ENCODE measurements at regions not wholly inside any gene's neighbourhood (a gene's known extent, or its start where the extent isn't known, plus 50 kb on each side); places are given as distances from the start of the nearest gene placed in this dataset.

DNA sequence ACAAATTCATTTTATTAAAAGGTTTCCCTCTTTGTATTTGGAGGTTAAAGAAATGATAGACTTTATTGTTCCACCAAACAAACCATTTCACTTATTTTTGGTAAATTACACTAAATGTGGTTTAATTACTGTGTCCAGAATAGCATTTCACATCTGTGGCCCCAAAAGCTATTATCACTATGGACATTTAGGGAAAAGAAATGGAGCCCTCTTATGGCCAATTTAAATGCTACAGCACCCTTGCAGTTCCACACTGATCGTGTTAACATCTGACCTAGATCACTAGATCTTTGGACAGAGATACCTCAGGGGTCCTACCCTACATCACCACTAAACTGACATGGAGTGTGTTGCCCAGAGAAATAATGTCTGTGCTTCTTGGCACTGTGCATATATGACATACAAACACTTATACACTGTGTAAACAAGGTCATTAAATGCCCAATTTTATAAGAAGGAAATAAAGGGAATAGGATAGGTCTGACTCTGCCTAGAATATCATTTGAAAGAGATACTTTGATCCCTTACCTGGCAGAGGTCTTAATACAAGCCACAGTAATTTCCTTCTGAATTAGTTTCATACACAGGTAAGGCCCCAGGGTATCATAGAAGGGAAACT, 163.9 kb downstream of the KDR start:
- WGBS (ENCODE audit: insufficient coverage) = 14% methylated on average over 1 of the region's 1 CpG

DNA sequence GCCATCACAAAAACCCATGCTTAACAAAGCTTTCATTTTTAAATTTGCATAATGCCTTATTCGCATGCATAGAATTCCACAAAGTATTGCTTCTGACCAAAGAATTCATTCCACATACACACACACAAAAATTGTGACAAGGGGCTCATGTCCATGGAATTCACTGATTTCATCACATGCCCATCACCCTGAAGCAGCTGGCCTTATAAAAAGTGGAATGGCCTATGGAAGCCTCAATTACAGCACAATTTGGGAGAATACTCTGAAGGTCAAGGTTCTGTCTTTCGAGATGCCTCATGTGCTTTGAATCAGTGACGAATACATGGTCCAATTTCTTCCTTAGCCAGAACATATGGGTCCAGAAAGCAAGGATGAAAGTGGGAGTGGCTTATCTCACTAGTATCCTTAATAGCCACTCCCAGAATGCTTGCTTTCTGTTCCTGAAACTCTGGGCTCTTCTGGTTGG, 165.7 kb downstream of the KDR start:
- Mint-ChIP-seq H3K36me3 (no peaks in the 10 kb centered on the region), H3K27me3 (ENCODE audit: low read depth in 3 of 3) (no peaks in the 10 kb centered on the region), H3K9me3 (no peaks in the 10 kb centered on the region), H3K27ac (no peak overlapping the region), H3K4me3 (no peak overlapping the region), H3K4me1 (no peaks in the 10 kb centered on the region)
- intact Hi-C loops (cut with micrococcal nuclease) = no loop called here
- TF ChIP-seq, protein P1, sequence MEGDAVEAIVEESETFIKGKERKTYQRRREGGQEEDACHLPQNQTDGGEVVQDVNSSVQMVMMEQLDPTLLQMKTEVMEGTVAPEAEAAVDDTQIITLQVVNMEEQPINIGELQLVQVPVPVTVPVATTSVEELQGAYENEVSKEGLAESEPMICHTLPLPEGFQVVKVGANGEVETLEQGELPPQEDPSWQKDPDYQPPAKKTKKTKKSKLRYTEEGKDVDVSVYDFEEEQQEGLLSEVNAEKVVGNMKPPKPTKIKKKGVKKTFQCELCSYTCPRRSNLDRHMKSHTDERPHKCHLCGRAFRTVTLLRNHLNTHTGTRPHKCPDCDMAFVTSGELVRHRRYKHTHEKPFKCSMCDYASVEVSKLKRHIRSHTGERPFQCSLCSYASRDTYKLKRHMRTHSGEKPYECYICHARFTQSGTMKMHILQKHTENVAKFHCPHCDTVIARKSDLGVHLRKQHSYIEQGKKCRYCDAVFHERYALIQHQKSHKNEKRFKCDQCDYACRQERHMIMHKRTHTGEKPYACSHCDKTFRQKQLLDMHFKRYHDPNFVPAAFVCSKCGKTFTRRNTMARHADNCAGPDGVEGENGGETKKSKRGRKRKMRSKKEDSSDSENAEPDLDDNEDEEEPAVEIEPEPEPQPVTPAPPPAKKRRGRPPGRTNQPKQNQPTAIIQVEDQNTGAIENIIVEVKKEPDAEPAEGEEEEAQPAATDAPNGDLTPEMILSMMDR (IDR thresholded peaks at IDR 0.05) = no peak
- Histone ChIP-seq H3K27ac (ENCODE audit: low read depth in 1 of 2, low read length in 2 of 2) (no peak overlapping the region), H2AFZ (ENCODE audit: insufficient read depth, low read depth, low read length, poor library complexity, severe bottlenecking) (no peak overlapping the region), H3K36me3 (replicated peaks in 1 of 2; ENCODE audit: control insufficient read depth in 1 of 2, insufficient read depth in 2 of 2, low read length in 2 of 2) (no peaks in the 10 kb centered on the region), H3K4me2 (replicated peaks; ENCODE audit: extremely low read depth, low read length, poor library complexity, severe bottlenecking) (no peak overlapping the region), H3K79me2 (ENCODE audit: insufficient read depth, low read length) (no peaks in the 10 kb centered on the region), H3K9ac (ENCODE audit: insufficient read depth, low read length, poor library complexity, severe bottlenecking) (no peak overlapping the region), H3K9me3 (replicated peaks in 1 of 2; ENCODE audit: control insufficient read depth in 1 of 2, insufficient read depth in 1 of 2, low read length in 2 of 2) (no peaks in the 10 kb centered on the region), H4K20me1 (ENCODE audit: insufficient read depth, low read length) (no peaks in the 10 kb centered on the region), H3K4me1 (ENCODE audit: control insufficient read depth in 1 of 2, insufficient read depth in 2 of 2, low read length in 2 of 2) (no peaks in the 10 kb centered on the region), H3K4me3 (replicated peaks in 1 of 3; ENCODE audit: low read depth in 2 of 3, low read length in 3 of 3) (no peak overlapping the region), H3K27me3 (ENCODE audit: control insufficient read depth in 2 of 2, insufficient read depth in 2 of 2, low read length in 2 of 2) (no peaks in the 10 kb centered on the region)
- no peak for DNase-seq
- 100% methylated on average over 1 of the region's 3 CpGs for WGBS (ENCODE audit: insufficient coverage)

More for the DNA sequence above, 163.9 kb downstream of the KDR start:
- H3K27ac ChIP-seq (ENCODE audit: low read depth in 1 of 2, low read length in 2 of 2) = no peak overlapping the region
- intact Hi-C loops (cut with micrococcal nuclease) = no loop called here
- no peak overlapping the region for H3K4me3 Mint-ChIP-seq
- H3K27me3 Mint-ChIP-seq (ENCODE audit: low read depth in 3 of 3) = no peaks in the 10 kb centered on the region
- no peaks in the 10 kb centered on the region for H3K79me2 ChIP-seq (ENCODE audit: insufficient read depth, low read length)
- H3K9me3 Mint-ChIP-seq = peaks cover 0 to 7% (median 6%) of the 10 kb centered on the region in 7 donors
- H3K36me3 Mint-ChIP-seq = no peaks in the 10 kb centered on the region
- DNase-seq = peak in 1 of 3 donors; percentile 3
- TF ChIP-seq, protein P1 (IDR thresholded peaks at IDR 0.05) = peak; percentile 32
- H3K4me2 ChIP-seq (replicated peaks; ENCODE audit: extremely low read depth, low read length, poor library complexity, severe bottlenecking) = no peak overlapping the region
- H4K20me1 ChIP-seq (ENCODE audit: insufficient read depth, low read length) = no peaks in the 10 kb centered on the region
- H2AFZ ChIP-seq (ENCODE audit: insufficient read depth, low read depth, low read length, poor library complexity, severe bottlenecking) = no peak overlapping the region
- no peak overlapping the region for H3K4me3 ChIP-seq (replicated peaks in 1 of 3; ENCODE audit: low read depth in 2 of 3, low read length in 3 of 3)
- H3K27me3 ChIP-seq (ENCODE audit: control insufficient read depth in 2 of 2, insufficient read depth in 2 of 2, low read length in 2 of 2) = no peaks in the 10 kb centered on the region
- no peaks in the 10 kb centered on the region for H3K4me1 ChIP-seq (ENCODE audit: control insufficient read depth in 1 of 2, insufficient read depth in 2 of 2, low read length in 2 of 2)
- H3K27ac Mint-ChIP-seq = no peak overlapping the region
- H3K9me3 ChIP-seq (replicated peaks in 1 of 2; ENCODE audit: control insufficient read depth in 1 of 2, insufficient read depth in 1 of 2, low read length in 2 of 2) = no peaks in the 10 kb centered on the region
- no peaks in the 10 kb centered on the region for H3K4me1 Mint-ChIP-seq
- H3K36me3 ChIP-seq (replicated peaks in 1 of 2; ENCODE audit: control insufficient read depth in 1 of 2, insufficient read depth in 2 of 2, low read length in 2 of 2) = no peaks in the 10 kb centered on the region
- no peak overlapping the region for H3K9ac ChIP-seq (ENCODE audit: insufficient read depth, low read length, poor library complexity, severe bottlenecking)

Measured in CD14-positive monocyte (primary cell).